GM12878 (cell line): ENCODE measurements at regions not wholly inside any gene's neighbourhood (a gene's known extent, or its start where the extent isn't known, plus 50 kb on each side); places are given as distances from the start of the nearest gene placed in this dataset.

Experiments
- ATAC-seq: fragments of 200-7000 bp; cut with Tn5 transposase; 3 replicates; pipeline ENCODE4 v1.9.1; 2020; ENCODE audit warnings: mild to moderate bottlenecking, moderate library complexity
- BruUV-seq: library from RNA; stranded (reverse); fragments of 400-500 nt; replicated peaks from 2 replicates; lab custom pipeline; 2021; lab: Mats Ljungman, UMichigan
- CTCF ChIA-PET: fragments of 300-600 bp; sonication (Branson Sonifier 250); formaldehyde crosslinking; extraction: SDS; loops from one replicate; lab custom pipeline; 2021; ENCODE audit warnings: inconsistent platforms; lab: Yijun Ruan, JAX
- POLR2A ChIA-PET: fragments of 350-600 bp; formaldehyde crosslinking; extraction: SDS; loops from one replicate; lab custom pipeline; 2021; ENCODE audit warnings: inconsistent platforms; lab: Charles Lee
- RAD21 ChIA-PET: fragments of 300-600 bp; sonication (Branson Sonifier 250); formaldehyde crosslinking; loops from one replicate; lab custom pipeline; 2023; ENCODE audit warnings: antibody characterized with exemption; ENCODE audit not compliant: unreplicated experiment; lab: Charles Lee
- SMC1A ChIA-PET: fragments of 300-600 bp; sonication (Branson Sonifier 250); formaldehyde crosslinking; loops from one replicate; lab custom pipeline; 2023; ENCODE audit not compliant: unreplicated experiment, uncharacterized antibody; lab: Charles Lee
- DNase-seq: peaks from one replicate; pipeline ENCODE4 v3.0.0-alpha.2; 2011; ENCODE audit warnings: low read depth, low spot score
- FAIRE-seq: peaks from 3 replicates; lab custom pipeline; 2011; peaks lifted over from hg19 to GRCh38; lab: Jason Lieb, UNC
- H2AFZ ChIP-seq: 2 replicates; pipeline ENCODE4 v1.6.0; 2011; ENCODE audit warnings: low read depth, low read length, control low read depth; ENCODE audit not compliant: control insufficient read depth
- H3K27ac ChIP-seq: 2 replicates; pipeline ENCODE4 v1.5.1; 2011; ENCODE audit warnings: control low read depth; ENCODE audit not compliant: control insufficient read depth, insufficient read depth
- H3K27me3 ChIP-seq, 2 experiments: replicated peaks in 1 of 2; 2 replicates each; pipeline versions ENCODE4 v1.6.0 to v1.6.1; 2011; ENCODE audit warnings: low read length in 1 of 2; ENCODE audit not compliant: control insufficient read depth in 2 of 2, insufficient read depth in 2 of 2
- H3K36me3 ChIP-seq, 2 experiments: 2 replicates each; pipeline ENCODE4 v1.5.1; 2011; ENCODE audit warnings: low read length in 1 of 2; ENCODE audit not compliant: control insufficient read depth in 2 of 2, insufficient read depth in 2 of 2
- H3K4me1 ChIP-seq: 2 replicates; pipeline ENCODE4 v1.6.1; 2011; ENCODE audit warnings: mild to moderate bottlenecking, low read length, moderate library complexity, mixed read lengths; ENCODE audit not compliant: control insufficient read depth, insufficient read depth
- H3K4me2 ChIP-seq: 2 replicates; pipeline ENCODE4 v1.6.0; 2011; ENCODE audit warnings: control low read depth; ENCODE audit not compliant: control insufficient read depth, insufficient read depth
- H3K4me3 ChIP-seq: fragments of 200-600 bp; sonication (generic); 2 replicates; pipeline ENCODE4 v1.5.1; 2016
- H3K79me2 ChIP-seq: 2 replicates; pipeline ENCODE4 v1.6.0; 2011; ENCODE audit warnings: low read length; ENCODE audit not compliant: control insufficient read depth, insufficient read depth
- H3K9ac ChIP-seq: 2 replicates; pipeline ENCODE4 v1.8.0; 2011; ENCODE audit warnings: low read length, control low read depth, mixed read lengths; ENCODE audit not compliant: control insufficient read depth, insufficient read depth
- H3K9me3 ChIP-seq: replicated peaks from 3 replicates; pipeline ENCODE4 v1.5.1; 2011; ENCODE audit warnings: mild to moderate bottlenecking, low read length; ENCODE audit not compliant: control insufficient read depth, insufficient read depth
- H4K20me1 ChIP-seq: 2 replicates; pipeline ENCODE4 v1.6.0; 2011; ENCODE audit not compliant: control insufficient read depth, insufficient read depth
- IRF4 ChIP-seq: IDR thresholded peaks from 2 replicates; pipeline ENCODE4 v1.6.1; 2011; ENCODE audit warnings: low read depth, low read length
- NKRF ChIP-seq: fragments of 450-650 bp; conservative IDR thresholded peaks from 2 replicates; pipeline ENCODE4 v1.6.1; 2017; ENCODE audit warnings: mild to moderate bottlenecking, moderate library complexity
- ZZZ3 ChIP-seq: IDR thresholded peaks from 2 replicates; pipeline ENCODE4 v1.6.1; 2011; ENCODE audit warnings: low read depth; ENCODE audit not compliant: control insufficient read depth, insufficient read length
- WGBS: methylation state at CpG from one replicate; pipeline ENCODE4 v1.1.6; 2016; ENCODE audit warnings: low lambda C conversion rate; ENCODE audit not compliant: insufficient replicate concordance, insufficient coverage; ENCODE audit errors: missing lambda C conversion rate; 5-methylcytosine and 5-hydroxymethylcytosine counted together
- in situ Hi-C: fragments of 300-500 bp; cut with MboI; formaldehyde crosslinking; loops from 9 replicates; pipeline ENCODE4 v1.14.3; 2018; ENCODE audit warnings: mixed read lengths
- intact Hi-C: fragments of 100-400 bp; cut with micrococcal nuclease; formaldehyde crosslinking; loops from one replicate; pipeline ENCODE4 v1.14.2; 2022; ENCODE audit not compliant: unreplicated experiment
- TF ChIP-seq, protein P1 (sequence below): fragments of 150-350 bp; IDR thresholded peaks from 2 replicates; pipeline ENCODE4 v1.6.1; 2016; ENCODE audit warnings: low read depth, low read length
- TF ChIP-seq, protein P2 (sequence below): IDR thresholded peaks from 2 replicates; pipeline ENCODE4 v1.6.1; 2012; ENCODE audit warnings: mild to moderate bottlenecking, low read depth, low read length
- TF ChIP-seq, protein P3 (sequence below): IDR thresholded peaks from 2 replicates; pipeline ENCODE4 v1.6.1; 2012; ENCODE audit warnings: low read depth, low read length, improper control_type of control experiment

GRCh38 chr4:79141530-79141929, 184.3 kb downstream of the NAA11 start:
- Histone ChIP-seq H3K36me3 (no peaks in the 10 kb centered on the region), H3K4me1 (no peaks in the 10 kb centered on the region), H3K27me3 (no peaks in the 10 kb centered on the region), H3K4me2 (no peak overlapping the region), H4K20me1 (no peaks in the 10 kb centered on the region), H3K27ac (no peak overlapping the region), H3K9me3 (no peaks in the 10 kb centered on the region; the same call in 2 of the 3 replicates), H3K9ac (no peak overlapping the region), H2AFZ (no peak overlapping the region), H3K79me2 (no peaks in the 10 kb centered on the region), H3K4me3 (no peak overlapping the region)
- peak; percentile 57 for ATAC-seq
- in situ Hi-C loops = no loop called here
- no peak for FAIRE-seq
- POLR2A ChIA-PET = no interaction called here
- SMC1A ChIA-PET = interaction anchor here (1.2 kb wide), 1 partner anchor 23 kb away, joined by 3 read pairs; no protein-coding TSS in a partner anchor
- BruUV-seq = no TSS peak
- TF ChIP-seq, protein P1, sequence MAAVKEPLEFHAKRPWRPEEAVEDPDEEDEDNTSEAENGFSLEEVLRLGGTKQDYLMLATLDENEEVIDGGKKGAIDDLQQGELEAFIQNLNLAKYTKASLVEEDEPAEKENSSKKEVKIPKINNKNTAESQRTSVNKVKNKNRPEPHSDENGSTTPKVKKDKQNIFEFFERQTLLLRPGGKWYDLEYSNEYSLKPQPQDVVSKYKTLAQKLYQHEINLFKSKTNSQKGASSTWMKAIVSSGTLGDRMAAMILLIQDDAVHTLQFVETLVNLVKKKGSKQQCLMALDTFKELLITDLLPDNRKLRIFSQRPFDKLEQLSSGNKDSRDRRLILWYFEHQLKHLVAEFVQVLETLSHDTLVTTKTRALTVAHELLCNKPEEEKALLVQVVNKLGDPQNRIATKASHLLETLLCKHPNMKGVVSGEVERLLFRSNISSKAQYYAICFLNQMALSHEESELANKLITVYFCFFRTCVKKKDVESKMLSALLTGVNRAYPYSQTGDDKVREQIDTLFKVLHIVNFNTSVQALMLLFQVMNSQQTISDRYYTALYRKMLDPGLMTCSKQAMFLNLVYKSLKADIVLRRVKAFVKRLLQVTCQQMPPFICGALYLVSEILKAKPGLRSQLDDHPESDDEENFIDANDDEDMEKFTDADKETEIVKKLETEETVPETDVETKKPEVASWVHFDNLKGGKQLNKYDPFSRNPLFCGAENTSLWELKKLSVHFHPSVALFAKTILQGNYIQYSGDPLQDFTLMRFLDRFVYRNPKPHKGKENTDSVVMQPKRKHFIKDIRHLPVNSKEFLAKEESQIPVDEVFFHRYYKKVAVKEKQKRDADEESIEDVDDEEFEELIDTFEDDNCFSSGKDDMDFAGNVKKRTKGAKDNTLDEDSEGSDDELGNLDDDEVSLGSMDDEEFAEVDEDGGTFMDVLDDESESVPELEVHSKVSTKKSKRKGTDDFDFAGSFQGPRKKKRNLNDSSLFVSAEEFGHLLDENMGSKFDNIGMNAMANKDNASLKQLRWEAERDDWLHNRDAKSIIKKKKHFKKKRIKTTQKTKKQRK = no peak
- TF ChIP-seq, protein P2, sequence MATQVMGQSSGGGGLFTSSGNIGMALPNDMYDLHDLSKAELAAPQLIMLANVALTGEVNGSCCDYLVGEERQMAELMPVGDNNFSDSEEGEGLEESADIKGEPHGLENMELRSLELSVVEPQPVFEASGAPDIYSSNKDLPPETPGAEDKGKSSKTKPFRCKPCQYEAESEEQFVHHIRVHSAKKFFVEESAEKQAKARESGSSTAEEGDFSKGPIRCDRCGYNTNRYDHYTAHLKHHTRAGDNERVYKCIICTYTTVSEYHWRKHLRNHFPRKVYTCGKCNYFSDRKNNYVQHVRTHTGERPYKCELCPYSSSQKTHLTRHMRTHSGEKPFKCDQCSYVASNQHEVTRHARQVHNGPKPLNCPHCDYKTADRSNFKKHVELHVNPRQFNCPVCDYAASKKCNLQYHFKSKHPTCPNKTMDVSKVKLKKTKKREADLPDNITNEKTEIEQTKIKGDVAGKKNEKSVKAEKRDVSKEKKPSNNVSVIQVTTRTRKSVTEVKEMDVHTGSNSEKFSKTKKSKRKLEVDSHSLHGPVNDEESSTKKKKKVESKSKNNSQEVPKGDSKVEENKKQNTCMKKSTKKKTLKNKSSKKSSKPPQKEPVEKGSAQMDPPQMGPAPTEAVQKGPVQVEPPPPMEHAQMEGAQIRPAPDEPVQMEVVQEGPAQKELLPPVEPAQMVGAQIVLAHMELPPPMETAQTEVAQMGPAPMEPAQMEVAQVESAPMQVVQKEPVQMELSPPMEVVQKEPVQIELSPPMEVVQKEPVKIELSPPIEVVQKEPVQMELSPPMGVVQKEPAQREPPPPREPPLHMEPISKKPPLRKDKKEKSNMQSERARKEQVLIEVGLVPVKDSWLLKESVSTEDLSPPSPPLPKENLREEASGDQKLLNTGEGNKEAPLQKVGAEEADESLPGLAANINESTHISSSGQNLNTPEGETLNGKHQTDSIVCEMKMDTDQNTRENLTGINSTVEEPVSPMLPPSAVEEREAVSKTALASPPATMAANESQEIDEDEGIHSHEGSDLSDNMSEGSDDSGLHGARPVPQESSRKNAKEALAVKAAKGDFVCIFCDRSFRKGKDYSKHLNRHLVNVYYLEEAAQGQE = peak; percentile 82
- TF ChIP-seq, protein P3, sequence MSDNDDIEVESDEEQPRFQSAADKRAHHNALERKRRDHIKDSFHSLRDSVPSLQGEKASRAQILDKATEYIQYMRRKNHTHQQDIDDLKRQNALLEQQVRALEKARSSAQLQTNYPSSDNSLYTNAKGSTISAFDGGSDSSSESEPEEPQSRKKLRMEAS = no peak
- TF ChIP-seq IRF4 = no peak
- TF ChIP-seq ZZZ3 = no peak
- no peak for TF ChIP-seq NKRF
- CTCF ChIA-PET = interaction anchor here (1.5 kb wide), 1 partner anchor 54 kb away, joined by 3 read pairs; no protein-coding TSS in a partner anchor
- RAD21 ChIA-PET = no interaction called here
- 15% methylated on average over 3 of the region's 3 CpGs for WGBS
- no peak for DNase-seq
- intact Hi-C loops = no loop called here
